ENCODE measurements at regions not wholly inside any gene's neighbourhood (a gene's known extent, or its start where the extent isn't known, plus 50 kb on each side); places are given as distances from the start of the nearest gene placed in this dataset.

- no peaks in the 10 kb centered on the region for H3K27me3 ChIP-seq
- TF ChIP-seq POLR2AphosphoS5 (IDR thresholded peaks at IDR 0.05) (no peak), POLR2A (IDR thresholded peaks at IDR 0.05) (no peak), CTCF (IDR thresholded peaks at IDR 0.05) (no peak), EP300 (IDR thresholded peaks at IDR 0.05) (no peak)
- no peaks in the 10 kb centered on the region for H3K36me3 ChIP-seq
- H3K9me3 ChIP-seq = no peaks in the 10 kb centered on the region
- no peak for ATAC-seq
- no peak overlapping the region for H3K4me3 ChIP-seq
- WGBS, 2 donors (ENCODE audit: low coverage in 1 of 2) = 63 to 78% methylated on average over 4 to 5 of the region's 5 CpGs
- H3K27ac ChIP-seq = no peak overlapping the region
- H3K4me1 ChIP-seq = no peaks in the 10 kb centered on the region
These were observed 335.9 kb downstream of the PIK3R1 start for GRCh38 chr5:68551436-68551835.

DNA sequence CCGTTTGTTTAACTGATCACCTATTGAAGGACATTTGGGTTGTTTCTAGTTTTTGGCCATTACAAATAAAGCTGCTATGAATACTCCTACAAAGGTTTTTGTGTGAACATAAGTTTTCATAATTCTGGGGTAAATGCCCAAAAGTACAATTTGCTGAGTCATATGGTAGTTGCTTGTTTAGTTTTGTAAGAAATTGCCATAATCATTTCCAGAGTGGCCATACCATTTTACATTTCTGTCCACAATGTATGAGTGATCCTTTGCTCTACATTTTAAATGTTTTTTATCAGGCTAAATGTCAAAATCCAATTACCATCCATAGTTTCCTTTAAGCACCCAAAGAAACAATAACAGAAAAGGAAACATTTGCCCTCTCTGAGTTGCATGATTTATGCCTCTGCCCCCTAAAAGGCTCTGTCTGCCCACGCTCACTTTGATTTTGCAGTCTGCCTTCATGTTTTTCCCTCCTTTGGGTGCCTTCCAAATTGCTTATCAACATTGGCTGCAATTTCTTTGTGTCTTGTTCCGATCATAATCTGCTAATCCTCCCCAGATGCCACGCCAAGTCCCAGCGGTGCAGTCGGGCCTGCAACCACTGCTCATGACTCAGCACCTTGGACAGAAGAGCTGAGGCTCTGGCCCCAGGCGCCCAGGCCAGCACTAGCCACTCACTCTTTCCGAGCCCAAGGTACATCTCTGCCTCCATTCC is 339.2 kb downstream of the PIK3R1 start:
- no peaks in the 10 kb centered on the region for H3K27me3 ChIP-seq
- H3K4me1 ChIP-seq = no peaks in the 10 kb centered on the region
- ATAC-seq = peak; percentile 84
- TF ChIP-seq CTCF (IDR thresholded peaks at IDR 0.05) = no peak
- no peak for TF ChIP-seq POLR2A (IDR thresholded peaks at IDR 0.05)
- TF ChIP-seq POLR2AphosphoS5 (IDR thresholded peaks at IDR 0.05) = peak; percentile 33
- no peak for TF ChIP-seq EP300 (IDR thresholded peaks at IDR 0.05)
- H3K27ac ChIP-seq = no peak overlapping the region
- no peak overlapping the region for H3K4me3 ChIP-seq
- no peaks in the 10 kb centered on the region for H3K36me3 ChIP-seq
- 20 to 59% methylated on average over 3 to 6 of the region's 8 CpGs for WGBS, 2 donors (ENCODE audit: low coverage in 1 of 2)
- peaks cover 0 to 6% (median 0%) of the 10 kb centered on the region in 3 donors for H3K9me3 ChIP-seq

DNA sequence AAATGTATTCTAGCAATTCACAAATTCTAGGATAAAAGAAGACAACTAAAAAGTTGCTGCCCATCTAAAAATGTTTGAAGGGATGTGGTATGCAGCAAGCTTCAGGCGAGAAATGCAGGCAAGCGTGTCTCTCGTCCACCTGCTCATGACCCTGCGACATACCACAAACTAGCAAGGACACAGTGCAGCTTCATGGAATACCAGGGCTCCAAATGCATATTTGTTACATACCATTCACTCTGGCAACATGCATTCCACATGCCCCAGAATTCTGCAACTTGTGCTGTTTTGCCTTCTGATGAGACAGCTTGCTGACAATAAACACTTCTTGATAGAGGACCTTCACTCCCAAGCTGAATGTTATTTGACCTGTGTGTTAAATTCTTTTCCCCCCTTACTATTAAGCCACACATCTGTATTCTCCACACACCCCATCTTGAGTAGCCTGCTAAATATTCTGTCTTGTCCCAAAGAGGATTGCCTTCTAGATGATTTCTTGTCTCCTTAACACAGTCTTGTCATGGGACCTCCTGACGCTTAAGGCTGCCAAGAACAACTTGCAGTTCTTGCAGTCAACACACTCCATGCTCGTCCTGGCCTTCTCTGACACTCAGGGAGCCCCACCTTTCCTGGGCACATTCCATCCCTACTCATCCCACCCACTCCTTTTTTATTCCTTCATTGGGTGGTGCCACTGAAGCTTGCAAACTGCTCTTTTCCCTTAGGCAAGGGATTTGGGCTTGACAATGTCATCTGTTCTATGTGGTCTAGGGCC is 340.5 kb downstream of the PIK3R1 start:
- no peak for ATAC-seq
- WGBS, 2 donors (ENCODE audit: low coverage in 1 of 2) = 87 to 94% methylated on average over 4 to 6 of the region's 6 CpGs

DNA sequence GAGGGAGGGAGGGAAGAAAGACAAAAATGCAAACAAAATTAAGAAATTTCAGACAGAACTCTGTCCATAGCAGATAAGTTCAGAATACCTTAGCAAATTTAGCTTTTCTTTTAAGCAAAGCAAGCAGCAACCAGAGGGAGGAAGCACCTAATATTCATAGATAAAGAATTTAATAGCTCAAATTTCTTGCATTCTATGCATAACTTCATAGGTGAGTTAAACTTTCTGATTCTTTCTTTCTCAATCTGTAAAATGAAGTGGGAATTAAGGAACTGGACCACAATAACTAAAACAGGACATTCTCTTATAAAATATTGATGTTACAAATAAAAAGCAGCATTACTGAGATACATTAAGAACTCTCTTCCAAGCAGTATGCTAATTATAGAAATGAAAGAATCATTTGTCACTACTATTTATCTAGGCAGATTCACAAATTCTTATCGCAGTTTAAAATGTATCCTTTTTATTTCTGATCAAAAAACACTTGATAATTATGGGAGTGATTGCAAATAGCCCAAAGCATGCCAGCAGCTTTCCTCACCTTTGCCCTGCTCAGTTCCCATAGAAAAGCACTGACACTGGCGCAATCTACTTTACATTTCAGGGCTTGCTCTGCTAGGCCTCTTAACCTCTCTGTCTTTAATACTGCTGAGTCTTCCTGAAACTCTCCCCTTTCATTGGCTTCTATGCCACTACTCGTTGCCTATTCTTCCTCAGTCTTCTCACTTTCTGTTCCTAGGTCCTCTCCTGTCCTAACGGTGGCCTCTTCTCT is 341.8 kb downstream of the PIK3R1 start:
- peaks cover 0 to 6% (median 0%) of the 10 kb centered on the region in 3 donors for H3K9me3 ChIP-seq
- no peak for TF ChIP-seq EP300 (IDR thresholded peaks at IDR 0.05)
- no peak for TF ChIP-seq CTCF (IDR thresholded peaks at IDR 0.05)
- no peak for TF ChIP-seq POLR2AphosphoS5 (IDR thresholded peaks at IDR 0.05)
- TF ChIP-seq POLR2A (IDR thresholded peaks at IDR 0.05) = no peak
- no peak overlapping the region for H3K4me3 ChIP-seq
- no peaks in the 10 kb centered on the region for H3K27me3 ChIP-seq
- H3K4me1 ChIP-seq = no peaks in the 10 kb centered on the region
- WGBS, 2 donors (ENCODE audit: low coverage in 1 of 2) = 71 to 73% methylated on average over 2 to 4 of the region's 4 CpGs
- no peaks in the 10 kb centered on the region for H3K36me3 ChIP-seq
- no peak for ATAC-seq
- no peak overlapping the region for H3K27ac ChIP-seq

More for the DNA sequence above, 340.5 kb downstream of the PIK3R1 start:
- no peak for TF ChIP-seq POLR2AphosphoS5 (IDR thresholded peaks at IDR 0.05)
- no peak for TF ChIP-seq POLR2A (IDR thresholded peaks at IDR 0.05)
- no peak for TF ChIP-seq EP300 (IDR thresholded peaks at IDR 0.05)
- no peak for TF ChIP-seq CTCF (IDR thresholded peaks at IDR 0.05)
- Histone ChIP-seq H3K27ac (no peak overlapping the region), H3K9me3 (peaks cover 0 to 6% (median 0%) of the 10 kb centered on the region in 3 donors), H3K4me1 (no peaks in the 10 kb centered on the region), H3K4me3 (no peak overlapping the region), H3K27me3 (no peaks in the 10 kb centered on the region), H3K36me3 (no peaks in the 10 kb centered on the region)

Data from gastroesophageal sphincter (tissue), 4 donors.